ENCODE measurements at regions not wholly inside any gene's neighbourhood (a gene's known extent, or its start where the extent isn't known, plus 50 kb on each side); places are given as distances from the start of the nearest gene placed in this dataset.

DNA sequence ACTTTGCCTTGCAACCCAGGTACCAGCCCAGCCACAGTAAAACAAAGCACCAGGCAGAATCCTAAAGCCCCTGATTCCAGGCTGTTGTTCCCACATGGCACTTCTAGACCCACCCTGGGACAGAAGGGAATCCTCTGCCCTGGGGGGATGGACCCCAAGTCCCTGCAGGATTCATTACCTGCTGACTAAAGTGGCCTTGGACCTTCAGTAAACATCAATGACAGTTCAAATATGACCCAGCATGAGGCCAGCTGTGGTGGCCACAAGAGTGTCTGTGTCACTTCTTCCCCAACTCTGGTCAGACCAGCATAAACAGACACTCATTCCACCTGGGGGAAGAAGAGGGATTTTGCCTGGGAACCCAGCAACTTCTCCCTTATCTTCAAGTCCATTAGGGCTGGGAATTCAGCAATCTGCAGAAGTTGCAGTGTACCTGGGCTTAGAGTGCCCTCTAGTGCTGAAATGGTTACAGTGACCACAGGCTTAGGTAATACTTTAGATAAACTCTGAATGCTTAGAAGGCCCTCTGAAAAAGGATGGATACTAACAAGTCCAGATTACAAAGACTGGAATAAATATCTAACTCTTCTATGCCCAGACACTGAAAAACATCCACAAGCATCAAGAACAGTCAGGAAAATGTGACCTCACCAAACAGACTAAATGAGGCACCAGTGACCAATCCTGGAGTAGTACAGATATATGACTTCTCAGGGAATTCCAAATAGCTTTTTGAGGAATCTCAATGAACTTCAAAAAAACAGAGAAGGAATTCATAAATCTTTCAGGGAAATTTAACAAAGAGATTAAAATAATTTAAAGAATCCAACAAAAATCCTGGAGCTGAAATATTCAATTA, 108.5 kb upstream of the TMEM168 start:
- DNase-seq (ENCODE audit: low read depth in 1 of 2, low spot score in 1 of 2), result peak; percentile 10 to 71
- in situ Hi-C loops (cut with HindIII; ENCODE audit: low pct_unique_long_range_greater_than_20kb, low sequenced_read_pairs), result no loop called here
- no peak for TF ChIP-seq JUND (IDR thresholded peaks at IDR 0.05; ENCODE audit: low read depth)

DNA sequence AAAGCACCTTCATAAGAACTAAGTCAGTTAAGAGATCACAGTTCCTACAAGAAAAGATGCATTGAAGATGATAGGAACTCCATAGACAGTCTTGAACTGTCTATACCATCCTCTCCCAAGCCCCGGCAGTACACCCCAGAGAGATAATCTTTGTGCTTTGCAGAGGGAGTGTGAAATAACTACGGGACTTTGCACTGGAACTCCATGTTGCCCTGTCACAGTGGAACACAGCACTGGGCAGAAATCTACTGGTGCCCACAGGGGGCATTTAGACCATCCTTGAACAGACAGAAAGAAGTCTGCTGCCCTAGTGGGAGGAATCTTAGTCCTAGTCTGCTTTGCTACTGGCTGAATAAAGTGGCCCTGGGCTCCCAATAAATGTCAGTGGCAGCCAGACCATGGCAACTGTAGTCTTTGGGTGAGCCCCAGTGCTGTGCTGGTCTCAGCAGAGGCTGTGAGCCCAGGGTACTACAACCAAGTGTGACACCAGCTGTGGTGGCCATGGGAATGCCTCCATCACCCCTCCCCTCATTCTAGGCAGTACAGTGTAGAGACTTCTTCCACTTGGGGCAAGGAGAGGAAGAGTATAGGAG, 107.7 kb upstream of the TMEM168 start:
- in situ Hi-C loops (cut with HindIII; ENCODE audit: low pct_unique_long_range_greater_than_20kb, low sequenced_read_pairs), result no loop called here
- TF ChIP-seq JUND (IDR thresholded peaks at IDR 0.05; ENCODE audit: low read depth), result no peak
- no peak for DNase-seq (ENCODE audit: low read depth in 1 of 2, low spot score in 1 of 2)

DNA sequence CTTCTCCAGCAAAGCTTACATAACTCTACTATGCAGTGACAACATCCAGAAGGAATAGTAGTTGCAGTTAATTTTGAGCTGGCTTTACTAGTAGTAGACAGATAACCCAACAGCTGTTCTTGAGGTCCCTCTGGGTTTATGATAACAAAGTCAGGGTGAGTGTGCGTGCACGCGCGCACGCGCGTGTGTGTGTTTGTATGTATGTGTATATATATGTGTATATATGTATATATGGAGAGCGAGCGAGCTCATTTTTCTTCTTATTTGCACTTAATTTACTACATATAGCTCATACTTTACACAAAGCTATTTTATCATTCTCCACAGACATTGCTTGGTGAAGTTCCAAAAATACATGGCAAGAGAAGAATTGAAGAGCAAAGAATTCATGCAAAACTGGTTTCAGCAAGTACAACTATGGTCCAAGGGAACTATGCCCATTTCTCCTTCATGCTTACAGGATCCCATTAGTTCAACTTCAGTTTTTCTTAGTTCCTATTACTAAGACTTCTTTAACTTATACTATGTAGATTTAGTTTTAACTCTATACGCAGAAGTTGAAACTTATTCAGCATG, 105.9 kb upstream of the TMEM168 start:
- no peak for DNase-seq (ENCODE audit: low read depth in 1 of 2, low spot score in 1 of 2)
- in situ Hi-C loops (cut with HindIII; ENCODE audit: low pct_unique_long_range_greater_than_20kb, low sequenced_read_pairs), result no loop called here
- no peak for TF ChIP-seq JUND (IDR thresholded peaks at IDR 0.05; ENCODE audit: low read depth)

DNA sequence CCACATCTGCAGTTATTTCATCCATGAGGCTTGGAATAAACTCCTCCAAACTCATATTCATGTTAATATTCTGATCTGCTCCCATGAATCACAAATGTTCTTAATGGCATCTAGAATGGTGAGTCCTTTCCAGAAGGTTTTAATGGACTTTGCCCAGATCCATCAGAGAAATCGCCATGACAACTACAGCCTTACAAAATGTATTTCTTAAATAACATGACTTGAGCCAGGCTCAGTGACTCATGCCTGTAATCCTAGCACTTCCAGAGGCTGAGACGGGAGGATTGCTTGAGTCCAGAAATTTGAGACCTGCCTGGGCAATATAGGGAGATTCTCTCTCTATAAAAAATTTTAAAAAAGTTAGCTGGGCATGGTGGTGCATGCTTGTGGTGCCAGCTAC, 102.1 kb upstream of the TMEM168 start:
- DNase-seq (ENCODE audit: low read depth in 1 of 2, low spot score in 1 of 2), result no peak
- TF ChIP-seq JUND (IDR thresholded peaks at IDR 0.05; ENCODE audit: low read depth), result no peak
- in situ Hi-C loops (cut with HindIII; ENCODE audit: low pct_unique_long_range_greater_than_20kb, low sequenced_read_pairs), result no loop called here

DNA sequence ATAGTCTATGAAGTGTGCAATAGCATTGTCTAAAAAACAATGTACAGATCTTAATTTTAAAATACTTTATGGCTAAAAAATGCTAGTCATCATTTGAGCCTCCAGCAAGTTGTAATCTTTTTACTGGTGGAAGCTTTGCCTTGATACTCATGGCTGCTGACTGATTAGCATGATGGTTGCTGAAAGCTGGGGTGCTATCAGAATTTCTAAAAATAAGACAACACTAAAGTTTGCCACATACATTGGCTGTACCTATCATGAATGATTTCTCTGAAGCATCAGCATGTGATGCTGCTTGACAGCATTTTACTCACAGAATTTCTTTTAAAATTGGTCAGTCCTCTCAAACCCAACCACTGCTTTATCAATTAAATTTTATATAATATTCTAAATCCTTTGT, 101.5 kb upstream of the TMEM168 start:
- TF ChIP-seq JUND (IDR thresholded peaks at IDR 0.05; ENCODE audit: low read depth), result no peak
- in situ Hi-C loops (cut with HindIII; ENCODE audit: low pct_unique_long_range_greater_than_20kb, low sequenced_read_pairs), result no loop called here
- DNase-seq (ENCODE audit: low read depth in 1 of 2, low spot score in 1 of 2), result no peak

DNA sequence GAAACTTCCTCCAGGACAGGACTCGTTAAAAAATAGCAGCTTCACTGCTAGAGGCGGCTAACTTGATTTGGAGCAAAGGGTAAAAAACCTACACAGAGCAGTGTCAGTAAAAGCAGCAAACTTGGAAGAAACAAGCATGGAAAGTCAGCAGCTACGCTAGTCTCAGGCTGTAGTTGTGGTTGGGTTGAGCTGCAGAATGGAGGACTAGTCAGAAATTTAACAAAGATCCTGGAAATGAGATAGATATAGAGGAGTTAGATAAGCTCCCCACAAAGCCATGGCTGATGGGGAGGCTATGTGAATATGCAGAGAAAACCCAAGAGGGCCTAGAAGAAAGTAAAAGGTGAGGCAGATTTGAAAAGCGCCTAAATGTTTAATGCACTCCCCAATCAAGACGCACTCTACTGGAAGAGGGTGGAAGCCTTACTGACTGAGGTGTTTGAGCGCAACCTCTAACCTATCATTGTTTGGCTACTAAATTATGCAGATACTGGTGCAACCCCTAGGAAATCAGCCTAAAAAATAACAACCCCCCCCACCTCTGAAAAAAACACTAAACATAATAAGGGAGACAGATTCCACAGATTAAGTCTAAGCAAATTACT, 99.7 kb upstream of the TMEM168 start:
- DNase-seq (ENCODE audit: low read depth in 1 of 2, low spot score in 1 of 2), result no peak
- in situ Hi-C loops (cut with HindIII; ENCODE audit: low pct_unique_long_range_greater_than_20kb, low sequenced_read_pairs), result no loop called here
- no peak for TF ChIP-seq JUND (IDR thresholded peaks at IDR 0.05; ENCODE audit: low read depth)

DNA sequence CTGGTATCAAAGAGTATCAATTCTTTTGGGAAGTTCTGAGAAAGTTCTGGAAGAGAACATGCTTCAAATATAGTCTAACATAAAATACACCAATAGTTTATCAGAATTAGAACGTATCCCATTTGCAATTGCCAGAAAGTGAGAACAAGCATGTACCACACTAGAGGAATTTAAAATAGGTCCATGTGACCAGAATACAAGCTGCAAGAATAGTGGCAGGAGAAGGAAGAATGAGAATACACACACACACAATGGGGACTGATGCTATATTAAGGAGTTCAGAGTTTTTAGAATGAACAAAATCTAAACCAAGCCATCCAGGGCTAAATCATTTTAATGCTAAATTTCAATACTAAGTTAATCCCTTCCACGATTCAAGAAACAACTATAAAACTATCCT, 99.1 kb upstream of the TMEM168 start:
- in situ Hi-C loops (cut with HindIII; ENCODE audit: low pct_unique_long_range_greater_than_20kb, low sequenced_read_pairs), result no loop called here
- TF ChIP-seq JUND (IDR thresholded peaks at IDR 0.05; ENCODE audit: low read depth), result no peak
- DNase-seq (ENCODE audit: low read depth in 1 of 2, low spot score in 1 of 2), result no peak

DNA sequence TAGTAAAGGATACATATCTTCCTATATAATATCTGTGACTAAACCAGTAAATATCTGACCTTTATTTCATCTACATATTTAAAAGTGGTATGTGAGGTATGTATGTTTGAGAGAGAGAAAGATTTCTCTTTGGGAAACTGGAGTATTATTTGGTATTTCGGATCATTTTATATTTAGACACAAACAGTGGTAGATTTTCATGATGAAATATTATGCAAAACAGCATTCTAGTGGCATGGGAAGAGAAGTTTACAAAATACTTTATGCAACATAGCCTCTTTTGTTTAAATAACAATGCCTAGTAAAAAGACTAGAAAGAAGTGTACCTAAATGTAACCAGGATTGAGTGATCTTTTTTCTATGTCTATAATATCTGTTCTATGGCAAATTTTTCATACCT, 98.6 kb upstream of the TMEM168 start:
- TF ChIP-seq JUND (IDR thresholded peaks at IDR 0.05; ENCODE audit: low read depth), result no peak
- DNase-seq (ENCODE audit: low read depth in 1 of 2, low spot score in 1 of 2), result no peak
- in situ Hi-C loops (cut with HindIII; ENCODE audit: low pct_unique_long_range_greater_than_20kb, low sequenced_read_pairs), result no loop called here

DNA sequence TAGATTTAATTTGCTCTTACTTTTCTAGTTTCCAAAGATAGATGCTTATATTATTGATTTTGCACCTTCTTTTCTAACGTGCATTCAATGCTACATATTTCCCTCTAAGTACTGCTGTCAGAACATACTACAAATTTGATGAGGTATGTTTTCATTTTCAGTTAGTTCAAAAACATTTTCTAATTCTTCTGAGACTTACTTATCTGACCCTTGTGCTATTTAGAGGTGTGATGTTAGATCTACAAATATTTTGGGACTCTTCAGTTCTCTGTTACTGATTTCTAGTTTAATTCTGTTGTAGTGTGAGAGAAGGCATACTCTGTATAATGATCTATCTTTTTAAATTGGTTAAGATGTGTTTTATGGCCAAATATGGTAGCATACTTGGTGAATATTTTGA, 97.8 kb upstream of the TMEM168 start:
- in situ Hi-C loops (cut with HindIII; ENCODE audit: low pct_unique_long_range_greater_than_20kb, low sequenced_read_pairs), result no loop called here
- TF ChIP-seq JUND (IDR thresholded peaks at IDR 0.05; ENCODE audit: low read depth), result no peak
- no peak for DNase-seq (ENCODE audit: low read depth in 1 of 2, low spot score in 1 of 2)

DNA sequence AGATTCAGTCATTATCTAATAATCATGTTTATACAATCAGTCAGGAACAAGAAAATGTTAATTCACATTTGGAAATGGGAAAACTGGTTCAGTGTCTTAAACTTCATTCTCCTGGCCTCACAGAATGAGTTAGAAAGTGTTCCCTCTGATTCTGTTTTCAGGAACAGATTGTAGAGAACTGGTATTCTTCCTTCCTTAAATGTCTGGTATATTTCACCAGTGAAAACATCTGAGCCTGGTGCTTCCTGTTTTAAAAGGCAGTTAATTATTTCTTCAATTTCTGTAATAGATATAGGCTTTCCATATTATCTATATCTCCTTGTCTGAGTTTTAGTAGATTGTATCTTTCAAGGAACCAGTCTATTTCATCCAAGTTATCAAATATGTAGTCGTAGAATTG, 97.1 kb upstream of the TMEM168 start:
- in situ Hi-C loops (cut with HindIII; ENCODE audit: low pct_unique_long_range_greater_than_20kb, low sequenced_read_pairs), result no loop called here
- TF ChIP-seq JUND (IDR thresholded peaks at IDR 0.05; ENCODE audit: low read depth), result no peak
- DNase-seq (ENCODE audit: low read depth in 1 of 2, low spot score in 1 of 2), result no peak

DNA sequence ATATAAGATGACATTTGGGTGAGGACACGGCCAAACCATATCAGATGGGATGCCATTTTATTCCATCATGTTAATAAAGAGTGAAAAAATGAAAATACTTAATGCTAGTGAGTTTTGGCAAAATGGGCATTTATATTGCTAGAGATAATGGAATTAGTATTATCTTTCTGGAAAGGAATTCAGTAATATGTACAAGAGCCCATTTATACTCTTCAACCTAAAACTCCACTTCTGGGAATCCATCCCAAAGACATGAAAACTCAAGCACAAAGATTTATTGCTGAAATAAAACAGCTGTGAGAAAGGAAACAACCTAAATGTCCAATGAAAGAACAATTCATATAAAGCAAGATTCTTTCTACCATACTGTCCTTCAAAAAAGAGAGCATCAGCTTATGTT, 96.0 kb upstream of the TMEM168 start:
- no peak for TF ChIP-seq JUND (IDR thresholded peaks at IDR 0.05; ENCODE audit: low read depth)
- in situ Hi-C loops (cut with HindIII; ENCODE audit: low pct_unique_long_range_greater_than_20kb, low sequenced_read_pairs), result no loop called here
- no peak for DNase-seq (ENCODE audit: low read depth in 1 of 2, low spot score in 1 of 2)

DNA sequence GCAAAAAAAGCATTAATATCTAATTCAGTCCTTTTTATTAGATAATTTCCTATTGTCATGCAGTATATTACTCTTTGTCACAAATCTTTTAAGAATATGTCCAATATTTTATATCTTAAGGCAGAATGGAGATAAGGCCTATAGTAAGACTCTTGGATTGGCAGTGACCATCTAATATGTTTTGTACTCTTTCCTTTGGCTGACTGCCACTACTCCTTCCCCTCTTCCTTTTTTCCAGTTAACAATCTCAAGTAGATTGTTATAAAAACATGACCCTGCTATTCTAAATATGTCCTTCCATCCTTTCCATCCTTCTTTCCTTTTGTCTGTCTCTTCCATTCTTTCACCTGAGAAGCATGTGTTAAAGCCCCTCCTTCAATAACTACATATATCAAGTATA, 92.8 kb upstream of the TMEM168 start:
- no peak for TF ChIP-seq JUND (IDR thresholded peaks at IDR 0.05; ENCODE audit: low read depth)
- in situ Hi-C loops (cut with HindIII; ENCODE audit: low pct_unique_long_range_greater_than_20kb, low sequenced_read_pairs), result no loop called here
- DNase-seq (ENCODE audit: low read depth in 1 of 2, low spot score in 1 of 2), result no peak

DNA sequence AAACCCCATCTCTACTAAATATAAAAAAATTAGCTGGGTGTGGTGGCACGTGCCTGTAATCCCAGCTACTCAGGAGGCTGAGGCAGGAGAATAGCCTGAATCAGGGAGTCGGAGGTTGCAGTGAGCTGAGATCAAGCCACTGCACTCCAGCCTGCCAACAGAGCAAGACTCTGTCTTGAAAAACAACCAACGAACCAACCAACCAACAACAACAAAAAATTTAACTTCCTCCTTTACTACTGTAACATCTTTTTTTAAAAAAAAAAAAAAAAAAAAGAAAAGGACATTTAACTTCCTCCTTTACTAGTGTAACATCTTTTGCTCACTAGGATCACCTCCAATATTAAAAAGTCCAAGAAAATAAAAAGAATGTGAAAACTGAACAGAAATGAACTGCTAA, 92.3 kb upstream of the TMEM168 start:
- no peak for TF ChIP-seq JUND (IDR thresholded peaks at IDR 0.05; ENCODE audit: low read depth)
- DNase-seq (ENCODE audit: low read depth in 1 of 2, low spot score in 1 of 2), result no peak
- in situ Hi-C loops (cut with HindIII; ENCODE audit: low pct_unique_long_range_greater_than_20kb, low sequenced_read_pairs), result no loop called here

Measured in T47D (cell line).